HL-60 (cell line): ENCODE measurements at regions not wholly inside any gene's neighbourhood (a gene's known extent, or its start where the extent isn't known, plus 50 kb on each side); places are given as distances from the start of the nearest gene placed in this dataset.

ENCODE experiments used
- DNase-seq, 2 experiments: peaks; one replicate each; pipeline ENCODE4 v3.0.0-alpha.2; 2010 to 2020; ENCODE audit warnings: low read depth in 1 of 2, low spot score in 1 of 2
- H3K27ac ChIP-seq: fragments of 250-450 bp; sonication (Bioruptor Pico); replicated peaks from 2 replicates; pipeline ENCODE4 v1.5.1; 2020; ENCODE audit warnings: mild to moderate bottlenecking, moderate library complexity
- H3K27me3 ChIP-seq: fragments of 250-450 bp; sonication (Bioruptor Pico); 2 replicates; pipeline ENCODE4 v1.5.1; 2021; ENCODE audit warnings: mild to moderate bottlenecking, moderate library complexity; ENCODE audit not compliant: insufficient read depth, poor library complexity, severe bottlenecking
- H3K4me3 ChIP-seq: replicated peaks from 2 replicates; pipeline ENCODE4 v1.5.1; 2011; ENCODE audit warnings: mild to moderate bottlenecking, control low read depth, low read length; ENCODE audit not compliant: insufficient read depth
- CTCF ChIP-seq: IDR thresholded peaks from one replicate; pipeline ENCODE4 v1.5.1; 2011; ENCODE audit warnings: low read length, control low read depth, inconsistent platforms; ENCODE audit not compliant: insufficient read depth
- GABPA ChIP-seq: IDR thresholded peaks from 2 replicates; pipeline ENCODE4 v1.6.1; 2012; ENCODE audit warnings: low read depth
- POLR2AphosphoS5 ChIP-seq: IDR thresholded peaks from 2 replicates; pipeline ENCODE4 v1.6.1; 2012; ENCODE audit warnings: low read depth
- REST ChIP-seq: IDR thresholded peaks from 2 replicates; pipeline ENCODE4 v1.6.1; 2012; ENCODE audit warnings: low read depth; ENCODE audit not compliant: insufficient replicate concordance
- SPI1 ChIP-seq: IDR thresholded peaks from 2 replicates; pipeline ENCODE4 v1.6.1; 2012; ENCODE audit warnings: low read depth, mild to moderate bottlenecking, borderline replicate concordance

GRCh38 chr2:125424266-125424785 lies 1231.6 kb upstream of the GYPC start:
- no peak for TF ChIP-seq POLR2AphosphoS5
- no peak for TF ChIP-seq SPI1
- TF ChIP-seq REST, result no peak
- no peak for TF ChIP-seq GABPA
- no peak for TF ChIP-seq CTCF
- DNase-seq, result no peak
- Histone ChIP-seq H3K4me3 (no peak overlapping the region), H3K27ac (no peak overlapping the region), H3K27me3 (no peaks in the 10 kb centered on the region)

GRCh38 chr2:125427721-125428315 lies 1228.1 kb upstream of the GYPC start:
- H3K4me3 ChIP-seq, result no peak overlapping the region
- no peak for TF ChIP-seq POLR2AphosphoS5
- DNase-seq, result no peak
- H3K27ac ChIP-seq, result no peak overlapping the region
- H3K27me3 ChIP-seq, result no peaks in the 10 kb centered on the region

- Histone ChIP-seq H3K27me3 (no peaks in the 10 kb centered on the region), H3K4me3 (no peak overlapping the region), H3K27ac (no peak overlapping the region)
- DNase-seq, result no peak
- TF ChIP-seq REST (no peak), POLR2AphosphoS5 (no peak), CTCF (no peak), GABPA (no peak), SPI1 (no peak)
Measured at GRCh38 chr2:125444106-125444505, 1211.9 kb upstream of the GYPC start.

- Histone ChIP-seq H3K4me3 (no peak overlapping the region), H3K27ac (no peak overlapping the region), H3K27me3 (no peaks in the 10 kb centered on the region)
- no peak for DNase-seq
- TF ChIP-seq POLR2AphosphoS5, result no peak
- no peak for TF ChIP-seq REST
- TF ChIP-seq GABPA, result no peak
- TF ChIP-seq CTCF, result no peak
- TF ChIP-seq SPI1, result no peak
Measured at GRCh38 chr2:125445495-125445894, 1210.5 kb upstream of the GYPC start.
